IMR-90 (cell line): ENCODE measurements at regions not wholly inside any gene's neighbourhood (a gene's known extent, or its start where the extent isn't known, plus 50 kb on each side); places are given as distances from the start of the nearest gene placed in this dataset.

Experiments used
- CHD1 ChIP-seq: IDR thresholded peaks from 2 replicates; pipeline ENCODE4 v1.6.1; 2012; ENCODE audit warnings: low read depth, low read length, improper control_type of control experiment
- MAFK ChIP-seq: IDR thresholded peaks from 2 replicates; pipeline ENCODE4 v1.6.1; 2012; ENCODE audit warnings: low read depth, low read length, improper control_type of control experiment
- POLR2A ChIP-seq: IDR thresholded peaks from 2 replicates; pipeline ENCODE4 v1.6.1; 2012; ENCODE audit warnings: mild to moderate bottlenecking, low read depth, low read length
- RAD21 ChIP-seq: IDR thresholded peaks from 2 replicates; pipeline ENCODE4 v1.6.1; 2012; ENCODE audit warnings: low read length, improper control_type of control experiment
- TF ChIP-seq, protein P1 (sequence below): conservative IDR thresholded peaks from 2 replicates; pipeline ENCODE4 v1.5.1; 2012; ENCODE audit warnings: mild to moderate bottlenecking, low read depth, low read length, improper control_type of control experiment

DNA sequence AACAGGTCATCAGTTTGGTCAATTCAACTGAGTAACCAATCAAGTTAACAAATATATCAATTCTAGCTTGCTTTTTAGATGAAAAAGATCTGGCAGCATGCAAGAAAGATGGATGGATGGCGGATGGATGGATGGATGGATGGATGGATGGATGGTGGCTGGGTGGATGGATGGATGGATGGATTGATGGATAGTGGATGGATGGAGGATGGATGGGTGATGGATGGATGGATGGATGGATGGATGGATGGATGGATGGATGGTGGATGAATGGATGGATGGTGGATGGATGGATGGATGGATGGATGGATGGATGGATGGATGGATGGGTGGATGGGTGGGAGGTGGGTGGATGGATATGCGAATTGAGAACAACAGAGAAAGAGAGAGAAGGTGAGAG, 303.7 kb upstream of the IGF1R start:
- TF ChIP-seq CHD1 (no peak), RAD21 (no peak), POLR2A (no peak), MAFK (no peak)
- TF ChIP-seq, protein P1, sequence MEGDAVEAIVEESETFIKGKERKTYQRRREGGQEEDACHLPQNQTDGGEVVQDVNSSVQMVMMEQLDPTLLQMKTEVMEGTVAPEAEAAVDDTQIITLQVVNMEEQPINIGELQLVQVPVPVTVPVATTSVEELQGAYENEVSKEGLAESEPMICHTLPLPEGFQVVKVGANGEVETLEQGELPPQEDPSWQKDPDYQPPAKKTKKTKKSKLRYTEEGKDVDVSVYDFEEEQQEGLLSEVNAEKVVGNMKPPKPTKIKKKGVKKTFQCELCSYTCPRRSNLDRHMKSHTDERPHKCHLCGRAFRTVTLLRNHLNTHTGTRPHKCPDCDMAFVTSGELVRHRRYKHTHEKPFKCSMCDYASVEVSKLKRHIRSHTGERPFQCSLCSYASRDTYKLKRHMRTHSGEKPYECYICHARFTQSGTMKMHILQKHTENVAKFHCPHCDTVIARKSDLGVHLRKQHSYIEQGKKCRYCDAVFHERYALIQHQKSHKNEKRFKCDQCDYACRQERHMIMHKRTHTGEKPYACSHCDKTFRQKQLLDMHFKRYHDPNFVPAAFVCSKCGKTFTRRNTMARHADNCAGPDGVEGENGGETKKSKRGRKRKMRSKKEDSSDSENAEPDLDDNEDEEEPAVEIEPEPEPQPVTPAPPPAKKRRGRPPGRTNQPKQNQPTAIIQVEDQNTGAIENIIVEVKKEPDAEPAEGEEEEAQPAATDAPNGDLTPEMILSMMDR = no peak
